Trophoblast cell (in vitro differentiated cells and primary cell): ENCODE measurements at regions not wholly inside any gene's neighbourhood (a gene's known extent, or its start where the extent isn't known, plus 50 kb on each side); places are given as distances from the start of the nearest gene placed in this dataset.

Source experiments
- DNase-seq, 2 donors: peaks; one replicate each; pipeline ENCODE4 v3.0.0-alpha.2; 2016
- H2AFZ ChIP-seq: 2 replicates; pipeline ENCODE4 v1.6.1; 2013; ENCODE audit warnings: low read length, moderate library complexity, mild to moderate bottlenecking; ENCODE audit not compliant: insufficient read depth, poor library complexity
- H2AK5ac ChIP-seq: 2 replicates; pipeline ENCODE4 v1.6.1; 2013; ENCODE audit warnings: mild to moderate bottlenecking, low read length
- H2BK120ac ChIP-seq: 2 replicates; pipeline ENCODE4 v1.6.1; 2013; ENCODE audit warnings: low read length, mild to moderate bottlenecking, moderate library complexity; ENCODE audit not compliant: insufficient read depth, poor library complexity
- H2BK12ac ChIP-seq: 2 replicates; pipeline ENCODE4 v1.6.1; 2013; ENCODE audit warnings: mild to moderate bottlenecking, low read length, moderate library complexity
- H2BK5ac ChIP-seq: 2 replicates; pipeline ENCODE4 v1.6.1; 2013; ENCODE audit warnings: low read length, low read depth, moderate library complexity, mild to moderate bottlenecking; ENCODE audit not compliant: poor library complexity
- H3K14ac ChIP-seq: 2 replicates; pipeline ENCODE4 v1.6.1; 2013; ENCODE audit warnings: mild to moderate bottlenecking, low read length
- H3K18ac ChIP-seq: 2 replicates; pipeline ENCODE4 v1.6.1; 2013; ENCODE audit warnings: mild to moderate bottlenecking, low read length
- H3K23ac ChIP-seq: 2 replicates; pipeline ENCODE4 v1.6.1; 2013; ENCODE audit warnings: low read length
- H3K27ac ChIP-seq: 2 replicates; pipeline ENCODE4 v1.5.1; 2013; ENCODE audit warnings: low read depth, mild to moderate bottlenecking, inconsistent platforms, low read length, moderate library complexity
- H3K27me3 ChIP-seq: 2 replicates; pipeline ENCODE4 v1.6.1; 2013; ENCODE audit warnings: inconsistent platforms, mild to moderate bottlenecking, low read length, moderate library complexity; ENCODE audit not compliant: insufficient read depth
- H3K36me3 ChIP-seq, 2 experiments: 1 replicate in 1 of 2; 2 replicates in 1 of 2; pipeline ENCODE4 v1.6.1; 2013; ENCODE audit warnings: low read length in 2 of 2, mild to moderate bottlenecking in 2 of 2, moderate library complexity in 1 of 2; ENCODE audit not compliant: insufficient read depth in 2 of 2, control insufficient read depth in 1 of 2
- H3K4ac ChIP-seq: 2 replicates; pipeline ENCODE4 v1.6.1; 2013; ENCODE audit warnings: low read depth, mild to moderate bottlenecking, low read length, moderate library complexity
- H3K4me1 ChIP-seq, 2 experiments: 1 replicate in 1 of 2; 2 replicates in 1 of 2; pipeline ENCODE4 v1.6.1; 2013; ENCODE audit warnings: low read length in 2 of 2, mild to moderate bottlenecking in 2 of 2, moderate library complexity in 1 of 2; ENCODE audit not compliant: insufficient read depth in 2 of 2, control insufficient read depth in 1 of 2
- H3K4me2 ChIP-seq: 2 replicates; pipeline ENCODE4 v1.6.1; 2013; ENCODE audit warnings: inconsistent platforms, mild to moderate bottlenecking, low read length, moderate library complexity
- H3K4me3 ChIP-seq: 2 replicates; pipeline ENCODE4 v1.5.1; 2013; ENCODE audit warnings: mild to moderate bottlenecking, low read depth, low read length, inconsistent platforms
- H3K79me1 ChIP-seq: one replicate; pipeline ENCODE4 v1.6.1; 2013; ENCODE audit warnings: low read length
- H3K79me2 ChIP-seq: 2 replicates; pipeline ENCODE4 v1.6.1; 2013; ENCODE audit warnings: low read length, mild to moderate bottlenecking; ENCODE audit not compliant: control insufficient read depth, insufficient read depth, poor library complexity
- H3K9ac ChIP-seq: 2 replicates; pipeline ENCODE4 v1.6.1; 2013; ENCODE audit warnings: mild to moderate bottlenecking, low read length
- H3K9me3 ChIP-seq: 2 replicates; pipeline ENCODE4 v1.6.1; 2013; ENCODE audit warnings: low read depth, mild to moderate bottlenecking, control low read depth, inconsistent platforms, low read length; ENCODE audit not compliant: insufficient read depth
- H4K12ac ChIP-seq: 2 replicates; pipeline ENCODE4 v1.6.1; 2013; ENCODE audit warnings: low read depth, mild to moderate bottlenecking, low read length, moderate library complexity
- H4K8ac ChIP-seq: 2 replicates; pipeline ENCODE4 v1.6.1; 2013; ENCODE audit warnings: low read depth, mild to moderate bottlenecking, low read length, moderate library complexity
- H4K91ac ChIP-seq: one replicate; pipeline ENCODE4 v1.6.1; 2013; ENCODE audit warnings: low read depth, mild to moderate bottlenecking, low read length, moderate library complexity
- WGBS: extraction: QIAGEN DNeasy Blood & Tissue Kit; methylation state at CpG from one replicate; pipeline ENCODE4 v1.1.7; 2013; ENCODE audit warnings: missing lambda C conversion rate; ENCODE audit not compliant: insufficient read length, insufficient coverage; ENCODE audit errors: extremely low coverage; 5-methylcytosine and 5-hydroxymethylcytosine counted together

DNA sequence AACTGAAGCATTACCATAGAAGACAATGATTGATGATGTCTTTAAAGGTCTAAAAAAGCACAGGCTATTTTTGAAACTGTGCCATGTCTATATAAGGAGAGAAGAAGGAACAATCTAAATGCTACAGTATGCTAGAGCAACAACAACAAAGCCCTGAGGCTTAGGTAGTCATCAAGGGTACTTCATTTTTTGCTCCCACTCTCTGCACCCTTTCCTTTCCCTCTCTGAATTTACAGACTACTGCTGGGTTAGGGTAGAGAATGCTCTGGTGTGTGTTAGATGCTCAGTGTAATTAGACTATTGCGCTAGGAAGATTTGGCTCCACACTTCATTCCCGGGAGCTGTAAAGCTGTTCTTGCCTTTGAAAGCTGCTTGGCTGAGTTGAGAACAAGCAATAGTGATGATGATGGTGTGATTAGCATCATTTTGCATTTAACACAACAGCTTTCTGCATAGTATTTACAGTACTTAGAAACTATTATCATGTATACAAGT is 1262.5 kb upstream of the CITED2 start:
- H3K4me3 ChIP-seq, result no peak overlapping the region
- no peak overlapping the region for H2BK120ac ChIP-seq
- no peaks in the 10 kb centered on the region for H3K4me1 ChIP-seq
- H3K23ac ChIP-seq, result no peak overlapping the region
- no peak overlapping the region for H3K9ac ChIP-seq
- no peak overlapping the region for H2AK5ac ChIP-seq
- H3K36me3 ChIP-seq, result no peaks in the 10 kb centered on the region
- no peaks in the 10 kb centered on the region for H3K79me1 ChIP-seq
- no peak overlapping the region for H3K4ac ChIP-seq
- H2BK12ac ChIP-seq, result no peak overlapping the region
- no peak overlapping the region for H3K14ac ChIP-seq
- H4K8ac ChIP-seq, result no peak overlapping the region
- H2AFZ ChIP-seq, result no peak overlapping the region
- no peaks in the 10 kb centered on the region for H3K9me3 ChIP-seq
- H3K79me2 ChIP-seq, result no peaks in the 10 kb centered on the region
- no peaks in the 10 kb centered on the region for H3K27me3 ChIP-seq
- H3K27ac ChIP-seq, result no peak overlapping the region
- no peak overlapping the region for H4K12ac ChIP-seq
- no peak overlapping the region for H4K91ac ChIP-seq
- no peak overlapping the region for H3K18ac ChIP-seq
- no peak overlapping the region for H3K4me2 ChIP-seq
- no CpG with 5 or more reads among the region's 2 CpGs for WGBS
- no peak for DNase-seq
- no peak overlapping the region for H2BK5ac ChIP-seq

DNA sequence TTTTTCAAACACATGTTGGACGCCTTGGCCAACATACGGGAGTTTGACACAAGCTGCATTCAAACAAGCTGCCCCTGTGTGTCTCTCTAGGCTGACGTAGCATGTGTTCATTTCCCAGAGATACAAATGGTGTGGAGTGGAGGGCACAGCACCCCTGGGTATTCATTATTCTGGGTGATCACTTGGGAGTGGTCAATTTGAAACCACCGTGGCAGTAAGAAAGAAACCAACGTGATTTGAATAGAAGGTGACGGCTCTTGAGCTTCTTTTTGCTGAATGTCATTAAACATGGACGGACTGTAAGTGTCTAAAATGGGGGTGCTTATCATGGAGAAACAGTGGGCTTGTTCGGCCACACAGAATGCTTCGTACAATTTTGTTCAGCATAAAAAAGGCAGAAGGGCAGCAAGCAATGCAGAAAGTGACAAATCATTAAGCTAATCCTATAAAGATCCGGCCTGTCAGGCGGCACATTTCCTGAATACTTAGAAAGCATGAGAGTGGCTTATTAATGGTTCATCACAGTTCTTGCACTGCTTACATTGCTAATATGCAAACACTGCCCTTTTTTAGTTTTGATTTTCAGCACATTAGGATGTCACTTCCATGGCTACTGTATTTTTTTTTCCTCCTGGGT is 1261.9 kb upstream of the CITED2 start:
- no CpG with 5 or more reads among the region's 11 CpGs for WGBS
- no peak overlapping the region for H3K27ac ChIP-seq
- H3K4me1 ChIP-seq, result no peaks in the 10 kb centered on the region
- H2AK5ac ChIP-seq, result no peak overlapping the region
- H3K79me2 ChIP-seq, result no peaks in the 10 kb centered on the region
- H4K8ac ChIP-seq, result no peak overlapping the region
- DNase-seq, result no peak
- no peaks in the 10 kb centered on the region for H3K9me3 ChIP-seq
- no peak overlapping the region for H3K23ac ChIP-seq
- H3K36me3 ChIP-seq, result no peaks in the 10 kb centered on the region
- H3K18ac ChIP-seq, result no peak overlapping the region
- no peak overlapping the region for H3K9ac ChIP-seq
- H2AFZ ChIP-seq, result no peak overlapping the region
- H3K27me3 ChIP-seq, result no peaks in the 10 kb centered on the region
- no peak overlapping the region for H2BK120ac ChIP-seq
- no peak overlapping the region for H3K4ac ChIP-seq
- no peak overlapping the region for H4K91ac ChIP-seq
- no peaks in the 10 kb centered on the region for H3K79me1 ChIP-seq
- H3K14ac ChIP-seq, result no peak overlapping the region
- no peak overlapping the region for H4K12ac ChIP-seq
- no peak overlapping the region for H2BK5ac ChIP-seq
- H3K4me3 ChIP-seq, result no peak overlapping the region
- H2BK12ac ChIP-seq, result no peak overlapping the region
- H3K4me2 ChIP-seq, result no peak overlapping the region

DNA sequence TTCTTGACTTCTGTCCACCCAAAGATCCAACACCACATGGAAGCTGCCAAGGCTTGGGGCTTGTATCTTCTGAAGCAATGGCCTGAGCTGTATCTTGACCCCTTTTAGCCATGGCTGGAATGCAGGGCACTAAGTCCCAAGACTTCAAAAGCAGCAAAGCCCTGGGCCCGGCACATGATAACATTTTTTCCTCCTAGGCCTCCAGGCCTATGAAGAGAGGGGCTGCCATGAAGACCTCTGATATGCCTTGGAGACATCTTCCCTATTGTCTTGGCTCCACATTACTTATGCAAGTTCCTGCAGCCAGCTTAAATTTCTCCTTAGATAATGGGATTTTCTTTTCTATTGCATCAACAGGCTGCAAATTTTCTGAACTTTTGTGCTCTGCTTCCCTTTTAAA is 1252.6 kb upstream of the CITED2 start:
- Histone ChIP-seq H3K4ac (no peak overlapping the region), H2BK120ac (no peak overlapping the region), H3K27ac (no peak overlapping the region), H3K4me2 (no peak overlapping the region), H3K9me3 (peaks cover 5% of the 10 kb centered on the region), H3K36me3 (peaks cover 0 to 2% of the 10 kb centered on the region in 2 experiments), H2BK12ac (no peak overlapping the region), H4K8ac (no peak overlapping the region), H3K14ac (no peak overlapping the region), H3K23ac (no peak overlapping the region), H2BK5ac (no peak overlapping the region), H4K12ac (no peak overlapping the region), H3K79me2 (no peaks in the 10 kb centered on the region), H3K27me3 (no peaks in the 10 kb centered on the region), H2AFZ (no peak overlapping the region), H3K4me3 (no peak overlapping the region), H3K9ac (no peak overlapping the region), H3K79me1 (no peaks in the 10 kb centered on the region), H4K91ac (no peak overlapping the region), H3K18ac (no peak overlapping the region), H3K4me1 (no peaks in the 10 kb centered on the region), H2AK5ac (no peak overlapping the region)
- WGBS, result no CpG with 5 or more reads among the region's 1 CpG
- no peak for DNase-seq

DNA sequence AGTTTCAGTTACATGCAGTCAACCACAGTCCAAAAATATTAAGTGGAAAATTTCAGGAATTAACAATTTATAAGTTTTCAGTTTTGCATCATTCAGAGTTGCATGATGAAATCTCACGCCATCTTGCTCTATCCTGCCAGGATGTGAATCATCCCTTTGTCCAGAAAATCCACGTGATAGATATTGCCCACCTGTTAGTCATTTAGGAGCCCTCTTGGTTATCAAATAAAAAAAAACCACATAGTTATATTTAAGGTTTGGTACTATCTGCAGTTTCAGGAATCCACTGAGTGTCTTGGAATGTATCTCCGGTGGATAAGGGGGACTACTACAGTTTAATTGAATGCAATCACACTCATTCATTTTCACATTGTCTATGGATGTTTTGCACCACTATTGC is 1249.0 kb upstream of the CITED2 start:
- no peak overlapping the region for H2BK12ac ChIP-seq
- no peak overlapping the region for H3K4me2 ChIP-seq

More for the DNA sequence above, 1249.0 kb upstream of the CITED2 start:
- no peak overlapping the region for H3K14ac ChIP-seq
- no peak overlapping the region for H2BK120ac ChIP-seq
- H3K4ac ChIP-seq, result no peak overlapping the region
- H3K4me3 ChIP-seq, result no peak overlapping the region
- no peak overlapping the region for H2AK5ac ChIP-seq
- no peak overlapping the region for H4K12ac ChIP-seq
- no peak overlapping the region for H4K8ac ChIP-seq
- H4K91ac ChIP-seq, result no peak overlapping the region
- DNase-seq, result no peak
- H3K27ac ChIP-seq, result no peak overlapping the region
- no peak overlapping the region for H2BK5ac ChIP-seq
- no peaks in the 10 kb centered on the region for H3K79me1 ChIP-seq
- H2AFZ ChIP-seq, result no peak overlapping the region
- no peak overlapping the region for H3K23ac ChIP-seq
- no peaks in the 10 kb centered on the region for H3K27me3 ChIP-seq
- H3K36me3 ChIP-seq, result peaks cover 0 to 2% of the 10 kb centered on the region in 2 experiments
- peaks cover 5% of the 10 kb centered on the region for H3K9me3 ChIP-seq
- no CpG with 5 or more reads among the region's 3 CpGs for WGBS
- no peaks in the 10 kb centered on the region for H3K79me2 ChIP-seq
- no peaks in the 10 kb centered on the region for H3K4me1 ChIP-seq
- H3K9ac ChIP-seq, result no peak overlapping the region
- H3K18ac ChIP-seq, result no peak overlapping the region
